GM21786 (cell line): ENCODE measurements at regions not wholly inside any gene's neighbourhood (a gene's known extent, or its start where the extent isn't known, plus 50 kb on each side); places are given as distances from the start of the nearest gene placed in this dataset.
A peak's percentile ranks its signal among the peaks of the same experiment; 100 is the strongest.

ENCODE experiments used
- ATAC-seq: cut with Tn5 transposase; IDR thresholded peaks from one replicate; pipeline ENCODE4 v1.9.1; 2021; ENCODE audit not compliant: unreplicated experiment

GRCh38 chr7:88442413-88442812 is 135.7 kb upstream of the STEAP4 start:
- no peak for ATAC-seq

GRCh38 chr7:88437132-88437531 is 130.4 kb upstream of the STEAP4 start:
- peak; percentile 57 for ATAC-seq

- no peak for ATAC-seq
These were observed 125.6 kb upstream of the STEAP4 start for GRCh38 chr7:88432301-88432700.

- ATAC-seq: no peak
These were observed 125.2 kb upstream of the STEAP4 start for GRCh38 chr7:88431882-88432281.

GRCh38 chr7:88429382-88429781 is 122.7 kb upstream of the STEAP4 start:
- no peak for ATAC-seq

GRCh38 chr7:88402529-88402928 is 95.8 kb upstream of the STEAP4 start:
- ATAC-seq: no peak

GRCh38 chr7:88401009-88401623 is 94.4 kb upstream of the STEAP4 start:
- no peak for ATAC-seq

GRCh38 chr7:88399696-88400240 is 93.1 kb upstream of the STEAP4 start:
- no peak for ATAC-seq

GRCh38 chr7:88399036-88399435 is 92.3 kb upstream of the STEAP4 start:
- ATAC-seq: no peak

GRCh38 chr7:88398459-88398858 is 91.8 kb upstream of the STEAP4 start:
- no peak for ATAC-seq

- peak; percentile 20 for ATAC-seq
These were observed 90.2 kb upstream of the STEAP4 start for GRCh38 chr7:88396948-88397322.

GRCh38 chr7:88396295-88396947 is 89.7 kb upstream of the STEAP4 start:
- peak; percentile 74 for ATAC-seq

GRCh38 chr7:88395715-88396114 is 89.0 kb upstream of the STEAP4 start:
- ATAC-seq: no peak

- no peak for ATAC-seq
These were observed 84.6 kb upstream of the STEAP4 start for GRCh38 chr7:88391247-88391646.

- no peak for ATAC-seq
These were observed 80.7 kb upstream of the STEAP4 start for GRCh38 chr7:88387368-88387767.

GRCh38 chr7:88386665-88387156 is 80.0 kb upstream of the STEAP4 start:
- ATAC-seq: no peak

GRCh38 chr7:88377434-88377833 is 70.7 kb upstream of the STEAP4 start:
- ATAC-seq: no peak

- ATAC-seq: no peak
These were observed 62.0 kb upstream of the STEAP4 start for GRCh38 chr7:88368686-88369085.

- no peak for ATAC-seq
These were observed 60.2 kb upstream of the STEAP4 start for GRCh38 chr7:88366845-88367244.

- no peak for ATAC-seq
These were observed 57.2 kb upstream of the STEAP4 start for GRCh38 chr7:88363869-88364268.

GRCh38 chr7:88363249-88363648 is 56.6 kb upstream of the STEAP4 start:
- ATAC-seq: no peak

GRCh38 chr7:88361357-88361756 is 54.7 kb upstream of the STEAP4 start:
- ATAC-seq: no peak

- no peak for ATAC-seq
These were observed 52.2 kb upstream of the STEAP4 start for GRCh38 chr7:88358881-88359280.
